IMR-90 (cell line): ENCODE measurements at regions not wholly inside any gene's neighbourhood (a gene's known extent, or its start where the extent isn't known, plus 50 kb on each side); places are given as distances from the start of the nearest gene placed in this dataset.

Source experiments
- MAFK ChIP-seq: IDR thresholded peaks from 2 replicates; pipeline ENCODE4 v1.6.1; 2012; ENCODE audit warnings: low read depth, low read length, improper control_type of control experiment
- NFE2L2 ChIP-seq: fragments of 150-350 bp; IDR thresholded peaks from 2 replicates; pipeline ENCODE4 v1.6.1; 2016; ENCODE audit warnings: low read depth, mild to moderate bottlenecking, low read length
- POLR2A ChIP-seq: IDR thresholded peaks from 2 replicates; pipeline ENCODE4 v1.6.1; 2012; ENCODE audit warnings: mild to moderate bottlenecking, low read depth, low read length
- RAD21 ChIP-seq: IDR thresholded peaks from 2 replicates; pipeline ENCODE4 v1.6.1; 2012; ENCODE audit warnings: low read length, improper control_type of control experiment
- RFX5 ChIP-seq: IDR thresholded peaks from 2 replicates; pipeline ENCODE4 v1.8.0; 2012; ENCODE audit warnings: low read depth, mild to moderate bottlenecking, low read length, moderate library complexity
- SMC3 ChIP-seq: fragments of 150-350 bp; IDR thresholded peaks from 2 replicates; pipeline ENCODE4 v1.6.1; 2016; ENCODE audit warnings: low read depth, mild to moderate bottlenecking, antibody characterized with exemption, low read length, moderate library complexity
- TF ChIP-seq, protein P1 (sequence below): conservative IDR thresholded peaks from 2 replicates; pipeline ENCODE4 v1.5.1; 2012; ENCODE audit warnings: mild to moderate bottlenecking, low read depth, low read length, improper control_type of control experiment
- TF ChIP-seq, protein P2 (sequence below): fragments of 150-350 bp; IDR thresholded peaks from 2 replicates; pipeline ENCODE4 v1.6.1; 2016; ENCODE audit warnings: low read depth, mild to moderate bottlenecking, low read length, moderate library complexity, borderline replicate concordance

DNA sequence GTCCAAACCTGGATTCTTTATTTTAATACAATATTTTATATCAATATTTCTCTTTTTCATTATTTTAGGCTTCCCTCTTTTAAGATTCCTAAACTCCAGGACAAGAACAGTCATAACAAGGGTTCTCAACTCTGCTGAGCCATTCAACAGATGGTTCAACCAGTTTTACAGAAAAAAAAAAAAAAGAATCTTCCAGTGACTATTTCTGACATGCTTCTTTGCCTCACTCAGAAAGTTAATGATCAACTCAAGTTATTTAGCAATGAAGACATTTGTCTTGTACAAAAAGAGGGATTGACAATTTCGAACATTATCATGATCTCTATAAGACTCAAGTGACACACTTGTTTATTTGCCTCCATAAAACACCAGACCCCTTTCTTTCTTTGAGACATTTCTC lies 282.6 kb upstream of the GRID2 start:
- TF ChIP-seq RAD21: no peak
- TF ChIP-seq, protein P1, sequence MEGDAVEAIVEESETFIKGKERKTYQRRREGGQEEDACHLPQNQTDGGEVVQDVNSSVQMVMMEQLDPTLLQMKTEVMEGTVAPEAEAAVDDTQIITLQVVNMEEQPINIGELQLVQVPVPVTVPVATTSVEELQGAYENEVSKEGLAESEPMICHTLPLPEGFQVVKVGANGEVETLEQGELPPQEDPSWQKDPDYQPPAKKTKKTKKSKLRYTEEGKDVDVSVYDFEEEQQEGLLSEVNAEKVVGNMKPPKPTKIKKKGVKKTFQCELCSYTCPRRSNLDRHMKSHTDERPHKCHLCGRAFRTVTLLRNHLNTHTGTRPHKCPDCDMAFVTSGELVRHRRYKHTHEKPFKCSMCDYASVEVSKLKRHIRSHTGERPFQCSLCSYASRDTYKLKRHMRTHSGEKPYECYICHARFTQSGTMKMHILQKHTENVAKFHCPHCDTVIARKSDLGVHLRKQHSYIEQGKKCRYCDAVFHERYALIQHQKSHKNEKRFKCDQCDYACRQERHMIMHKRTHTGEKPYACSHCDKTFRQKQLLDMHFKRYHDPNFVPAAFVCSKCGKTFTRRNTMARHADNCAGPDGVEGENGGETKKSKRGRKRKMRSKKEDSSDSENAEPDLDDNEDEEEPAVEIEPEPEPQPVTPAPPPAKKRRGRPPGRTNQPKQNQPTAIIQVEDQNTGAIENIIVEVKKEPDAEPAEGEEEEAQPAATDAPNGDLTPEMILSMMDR: no peak
- TF ChIP-seq NFE2L2: no peak
- no peak for TF ChIP-seq POLR2A
- TF ChIP-seq SMC3: no peak
- no peak for TF ChIP-seq RFX5
- TF ChIP-seq, protein P2, sequence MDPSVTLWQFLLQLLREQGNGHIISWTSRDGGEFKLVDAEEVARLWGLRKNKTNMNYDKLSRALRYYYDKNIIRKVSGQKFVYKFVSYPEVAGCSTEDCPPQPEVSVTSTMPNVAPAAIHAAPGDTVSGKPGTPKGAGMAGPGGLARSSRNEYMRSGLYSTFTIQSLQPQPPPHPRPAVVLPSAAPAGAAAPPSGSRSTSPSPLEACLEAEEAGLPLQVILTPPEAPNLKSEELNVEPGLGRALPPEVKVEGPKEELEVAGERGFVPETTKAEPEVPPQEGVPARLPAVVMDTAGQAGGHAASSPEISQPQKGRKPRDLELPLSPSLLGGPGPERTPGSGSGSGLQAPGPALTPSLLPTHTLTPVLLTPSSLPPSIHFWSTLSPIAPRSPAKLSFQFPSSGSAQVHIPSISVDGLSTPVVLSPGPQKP: no peak
- TF ChIP-seq MAFK: no peak
